Cardiac septum (tissue), 1 donor: ENCODE measurements at regions not wholly inside any gene's neighbourhood (a gene's known extent, or its start where the extent isn't known, plus 50 kb on each side); places are given as distances from the start of the nearest gene placed in this dataset.

Source experiments
- DNase-seq: peaks from one replicate; pipeline ENCODE4 v3.0.0-alpha.2; 2020; ENCODE audit warnings: low spot score
- intact Hi-C: fragments of 100-400 bp; cut with DNase I; formaldehyde crosslinking; loops from one replicate; pipeline ENCODE4 v1.14.0; 2022
- donor health status: DM: no; HTN: no; CAD: no.

DNA sequence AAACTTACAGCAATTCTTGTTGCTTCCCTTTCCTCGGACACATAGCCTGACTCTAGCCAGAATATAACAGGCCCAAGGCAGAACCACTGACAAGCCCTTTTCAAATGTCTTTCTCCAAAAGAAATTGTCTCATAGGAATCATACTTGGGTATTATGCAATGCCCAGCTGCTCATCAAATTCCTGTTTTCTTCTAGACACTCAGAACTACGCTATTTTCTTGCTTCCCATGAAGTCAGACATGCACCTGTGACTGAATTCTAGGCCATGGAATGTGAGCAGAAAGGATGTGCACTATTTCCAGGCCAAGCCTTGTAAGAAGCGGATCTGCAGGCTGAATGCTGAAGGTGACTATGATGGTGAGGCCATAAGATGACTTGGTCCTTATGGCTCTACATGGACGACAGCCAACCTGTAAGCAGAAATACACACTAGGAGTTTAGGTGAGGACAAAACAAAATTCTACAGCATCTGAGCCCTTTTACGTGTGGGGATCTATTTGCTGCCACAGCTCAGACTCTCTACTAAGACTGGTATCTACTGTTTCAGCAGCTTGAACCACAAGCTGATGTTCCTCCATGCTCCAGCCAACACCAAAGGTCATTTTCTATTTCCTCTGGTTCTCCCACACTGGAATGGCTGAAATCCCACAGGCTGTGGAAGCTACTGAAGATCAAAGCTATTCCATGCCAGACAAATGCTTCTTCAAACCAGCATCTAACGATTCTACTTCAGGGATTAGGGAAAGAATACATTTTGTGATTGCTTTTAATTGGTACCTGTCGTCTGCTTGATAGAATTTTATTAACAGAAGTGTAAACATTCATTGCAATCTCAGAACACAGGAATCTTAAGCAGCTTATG is 378.7 kb downstream of the RBM43 start:
- no peak for DNase-seq

GRCh38 chr2:150880986-150881385 is 380.7 kb downstream of the RBM43 start:
- DNase-seq, result no peak
- intact Hi-C loops, result no loop called here

More for the DNA sequence above, 378.7 kb downstream of the RBM43 start:
- intact Hi-C loops, result no loop called here

DNA sequence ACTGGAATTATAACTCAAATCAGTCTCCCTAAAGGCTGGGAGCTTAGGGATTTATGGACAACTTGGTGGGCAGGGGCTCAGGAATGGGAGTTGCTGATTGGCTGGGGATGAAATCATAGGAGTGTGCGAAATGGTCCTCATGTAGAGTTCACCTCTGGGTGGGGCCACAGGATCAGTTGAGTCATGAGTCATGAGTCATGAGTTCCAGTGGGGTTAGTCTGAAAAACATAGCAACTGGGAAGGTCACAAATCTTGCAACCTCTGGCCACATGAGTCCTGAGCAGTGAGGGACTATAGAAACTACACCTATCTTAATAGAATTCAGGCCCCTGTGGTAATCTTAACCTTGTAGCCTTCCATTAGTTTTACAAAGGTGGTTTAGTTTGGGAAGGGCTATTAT is 383.3 kb downstream of the RBM43 start:
- intact Hi-C loops, result no loop called here
- DNase-seq, result no peak

DNA sequence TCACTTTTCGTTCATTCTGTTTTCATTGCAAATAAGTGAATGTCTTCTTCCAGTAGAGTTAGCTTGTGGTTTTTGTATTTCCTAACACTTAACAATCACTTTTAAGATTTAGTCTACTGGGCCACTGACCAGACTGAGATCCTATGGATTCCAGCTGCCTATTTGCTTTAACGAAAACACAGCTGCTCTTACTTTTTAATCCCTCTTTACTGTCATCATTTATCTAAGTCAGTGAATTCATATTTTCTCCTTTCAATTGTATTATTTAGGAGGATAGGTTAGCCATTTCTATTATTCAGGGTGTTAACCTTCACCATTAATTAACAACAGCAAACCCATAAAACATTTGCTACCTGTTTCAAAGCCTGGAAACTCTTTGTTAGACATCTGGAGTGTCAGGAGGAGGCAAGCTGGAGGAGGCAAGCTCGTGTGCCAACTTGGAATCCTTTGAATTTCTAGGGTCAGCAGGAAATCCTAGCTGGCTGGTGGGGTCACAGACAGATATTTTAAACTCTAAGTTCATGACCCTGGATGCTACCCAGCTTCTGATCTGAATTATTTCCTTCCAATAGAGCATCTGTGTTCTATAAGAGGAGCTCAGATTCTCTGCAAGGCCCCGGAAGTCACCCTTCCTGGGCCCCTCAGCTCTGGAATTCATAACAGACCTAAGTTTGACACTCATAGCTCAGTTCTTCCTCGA is 385.3 kb downstream of the RBM43 start:
- intact Hi-C loops, result no loop called here
- DNase-seq, result no peak

DNA sequence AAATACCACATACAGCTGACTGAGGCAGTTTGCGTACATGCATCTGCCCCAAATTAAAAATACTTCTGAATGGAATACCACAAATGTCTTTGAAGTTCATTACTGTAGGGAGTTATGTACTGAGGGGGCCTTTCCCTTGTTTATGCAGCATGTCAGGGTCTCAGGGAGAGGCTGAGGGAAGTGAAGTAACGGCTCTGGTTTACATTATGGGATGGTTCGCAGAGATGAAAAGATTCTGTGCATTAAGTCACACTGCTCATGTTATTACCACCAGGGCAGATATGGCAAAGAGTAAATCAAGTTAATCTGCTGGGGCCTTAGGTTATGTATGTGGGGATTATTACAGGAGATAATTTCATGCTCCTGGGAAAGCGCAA is 385.9 kb upstream of the RND3 start:
- intact Hi-C loops, result no loop called here
- no peak for DNase-seq

- intact Hi-C loops, result no loop called here
- DNase-seq, result no peak
Observed at GRCh38 chr2:150872756-150873395, 385.4 kb upstream of the RND3 start.

DNA sequence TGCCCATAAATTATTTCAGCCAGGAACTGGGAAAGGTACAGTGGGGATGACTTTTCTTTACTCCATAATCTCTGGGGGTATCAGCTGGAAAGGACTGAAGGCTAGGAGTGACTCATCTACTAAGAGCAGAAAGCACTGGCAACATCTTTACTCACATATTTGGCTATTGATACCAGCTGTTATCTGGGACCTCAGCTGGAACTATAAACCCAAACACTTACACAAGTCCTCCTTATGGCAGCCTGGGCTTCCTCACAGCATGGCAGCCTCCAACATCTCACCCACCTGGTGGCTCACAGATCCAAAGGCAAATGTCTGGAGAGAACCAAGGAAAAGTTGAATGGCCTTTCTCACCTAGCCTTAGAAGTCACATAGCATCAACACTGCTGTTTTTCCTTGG is 379.0 kb upstream of the RND3 start:
- no peak for DNase-seq
- intact Hi-C loops, result no loop called here

GRCh38 chr2:150863691-150864090 is 376.2 kb upstream of the RND3 start:
- intact Hi-C loops, result no loop called here
- no peak for DNase-seq

GRCh38 chr2:150860301-150860700 is 372.8 kb upstream of the RND3 start:
- no peak for DNase-seq
- intact Hi-C loops, result no loop called here

DNA sequence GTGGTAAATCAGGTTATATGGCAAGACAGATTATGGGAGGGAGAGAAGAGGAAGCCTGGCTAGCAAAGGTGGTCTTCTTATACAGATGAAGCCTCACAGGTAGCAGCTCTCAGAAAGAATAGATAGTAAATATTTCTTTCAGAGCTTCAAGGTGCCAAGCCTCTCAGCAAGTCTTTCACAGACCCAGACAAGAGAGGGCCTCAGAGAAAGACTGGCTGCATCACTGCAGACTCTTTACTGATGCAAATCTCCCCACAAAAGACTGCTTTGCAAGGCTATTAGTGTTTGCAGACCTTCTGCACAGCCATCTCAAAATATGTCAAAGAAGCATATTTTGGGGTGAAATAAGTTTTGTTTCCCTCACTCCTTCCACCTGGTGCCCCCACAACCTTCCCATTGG is 372.4 kb upstream of the RND3 start:
- DNase-seq, result no peak
- intact Hi-C loops, result no loop called here

- no peak for DNase-seq
Observed at GRCh38 chr2:150859162-150859561, 371.7 kb upstream of the RND3 start.

GRCh38 chr2:150858382-150858781 is 370.9 kb upstream of the RND3 start:
- intact Hi-C loops, result no loop called here
- DNase-seq, result no peak

More at GRCh38 chr2:150859162-150859561, 371.7 kb upstream of the RND3 start:
- intact Hi-C loops, result no loop called here

DNA sequence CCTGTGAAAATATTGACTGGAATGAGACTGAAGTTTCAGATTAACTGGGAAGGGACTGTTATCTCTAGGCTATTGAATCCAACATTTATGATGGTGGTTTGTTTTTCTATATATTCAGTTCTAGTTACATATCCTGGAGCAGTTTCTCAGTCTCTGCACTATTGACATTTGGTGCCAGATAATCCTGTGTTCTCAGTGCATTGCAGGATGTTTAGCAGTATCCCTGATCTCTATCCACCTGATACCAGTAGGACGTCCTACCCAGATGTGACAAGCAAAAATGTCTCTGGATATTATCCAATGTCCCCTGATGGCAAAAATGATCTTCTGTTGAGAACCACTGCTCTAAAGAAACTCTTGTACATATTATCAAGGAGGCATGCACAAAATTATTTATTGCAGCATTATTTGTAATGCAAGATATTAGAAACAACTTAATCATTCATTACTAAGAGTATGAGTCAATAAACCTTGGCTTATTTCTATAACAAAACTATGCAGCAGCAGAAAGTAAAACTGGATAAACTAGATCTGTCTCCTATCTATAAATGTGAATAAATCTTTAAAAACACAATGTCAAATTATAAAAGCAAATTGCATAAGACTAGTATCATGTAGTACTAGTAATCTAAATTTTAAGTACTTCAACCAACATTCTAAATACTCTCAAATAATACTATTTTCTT is 369.3 kb upstream of the RND3 start:
- no peak for DNase-seq
- intact Hi-C loops, result no loop called here

DNA sequence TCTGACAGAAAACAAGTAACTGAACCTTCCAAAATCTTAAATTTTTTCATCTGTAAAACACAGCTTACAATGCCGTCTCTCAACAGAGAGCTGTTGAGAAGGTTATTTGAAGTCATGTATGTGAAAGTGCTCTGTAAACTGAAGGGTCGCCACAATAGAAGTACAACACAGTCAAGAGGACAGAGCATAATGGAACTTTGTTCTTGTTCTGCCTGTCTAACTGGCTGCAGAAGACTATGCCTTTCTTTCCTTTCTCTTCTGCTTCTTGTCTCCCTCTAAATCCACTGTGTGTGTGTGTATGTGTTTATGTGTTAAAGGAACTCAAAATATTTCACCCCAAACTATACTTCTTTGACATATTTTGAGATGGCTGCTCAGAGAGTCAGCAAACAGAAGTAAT is 365.8 kb upstream of the RND3 start:
- intact Hi-C loops, result no loop called here

GRCh38 chr2:150850641-150851040 is 363.2 kb upstream of the RND3 start:
- intact Hi-C loops, result no loop called here
- DNase-seq, result no peak

More for the DNA sequence above, 365.8 kb upstream of the RND3 start:
- DNase-seq, result no peak

DNA sequence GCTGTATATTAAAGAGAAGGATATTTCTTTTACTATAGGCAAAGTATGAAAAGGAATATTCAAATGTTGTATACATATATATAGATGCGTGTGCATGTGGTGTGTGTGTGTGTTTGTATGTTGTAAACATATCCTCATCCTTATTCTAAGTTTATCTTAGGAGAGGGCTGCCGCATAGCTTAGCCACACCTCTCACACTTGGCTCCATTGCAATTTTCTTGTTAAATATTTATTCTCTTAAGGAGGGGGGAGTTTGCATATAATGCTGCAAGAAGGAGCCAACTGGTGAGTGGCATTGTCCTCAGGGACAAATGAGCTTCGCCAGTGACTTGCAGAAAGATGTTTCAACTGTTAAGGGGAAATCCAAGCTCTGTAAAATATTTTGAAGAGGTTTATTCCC is 360.1 kb upstream of the RND3 start:
- intact Hi-C loops, result no loop called here
- DNase-seq, result no peak

DNA sequence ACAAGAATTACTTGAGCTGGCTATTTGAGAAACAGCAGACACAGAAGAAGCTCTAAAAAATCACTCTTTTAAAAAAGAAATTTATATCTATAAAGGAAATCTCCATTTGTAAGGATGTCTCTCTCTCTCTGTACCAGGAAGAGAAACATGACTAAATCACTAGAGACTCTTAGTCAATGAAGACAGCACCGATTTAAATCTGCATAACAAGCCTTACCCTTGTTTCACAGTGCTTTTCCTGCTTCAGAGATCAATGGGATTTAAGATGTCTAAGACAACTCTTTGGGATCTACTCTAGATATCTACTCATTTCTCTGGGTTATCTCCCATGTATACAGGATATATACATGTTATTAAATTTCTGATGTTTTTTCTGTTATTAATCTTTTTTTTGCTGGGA is 359.2 kb upstream of the RND3 start:
- no peak for DNase-seq
- intact Hi-C loops, result no loop called here

- intact Hi-C loops, result no loop called here
- no peak for DNase-seq
Observed at GRCh38 chr2:150832686-150833085, 345.2 kb upstream of the RND3 start.

DNA sequence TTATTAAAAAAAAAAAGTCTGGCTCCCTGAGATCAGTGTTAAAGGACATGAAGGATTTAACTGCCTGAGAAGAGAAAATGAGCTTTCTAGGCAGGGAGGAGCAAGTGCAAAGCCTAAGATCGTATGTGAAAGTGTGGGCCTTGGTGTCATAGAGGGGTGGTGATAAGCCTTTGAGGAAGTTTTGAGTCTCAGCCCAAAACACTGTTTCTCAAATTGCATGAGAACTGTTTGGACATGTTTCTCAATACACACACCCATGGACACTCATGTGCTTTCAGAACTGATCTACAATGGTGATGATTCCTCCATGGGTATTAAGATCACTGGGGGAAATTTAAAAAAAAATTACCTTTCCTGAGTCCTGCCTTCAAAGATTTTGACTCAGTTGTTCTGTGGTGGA is 336.7 kb upstream of the RND3 start:
- intact Hi-C loops, result no loop called here
- no peak for DNase-seq

- DNase-seq, result no peak
- intact Hi-C loops, result no loop called here
Observed at GRCh38 chr2:150817422-150817821, 330.0 kb upstream of the RND3 start.
